T-cell (primary cell): ENCODE measurements at regions not wholly inside any gene's neighbourhood (a gene's known extent, or its start where the extent isn't known, plus 50 kb on each side); places are given as distances from the start of the nearest gene placed in this dataset.
"Not testable (repeated sequence)": the region's sequence is repeated elsewhere in the genome, so short reads cannot be mapped to it uniquely, and the experiment has no call there.

Experiments
- ATAC-seq, 4 experiments: fragments of 200-7000 bp in 3 of 4; fragments of 150-1000 bp in 1 of 4; cut with Tn5 transposase; replicated peaks in 1 of 4; 1 replicate in 3 of 4; 2 replicates in 1 of 4; pipeline ENCODE4 v1.10.0; 2021; ENCODE audit warnings: moderate library complexity in 3 of 4, mild to moderate bottlenecking in 2 of 4, moderate number of reproducible peaks in 1 of 4
- CTCF ChIA-PET, 2 donors: fragments of 300-600 bp; sonication (Branson Sonifier 250); formaldehyde crosslinking; loops; one replicate each; lab custom pipeline; 2022; ENCODE audit warnings: antibody characterized with exemption in 2 of 2; lab: Charles Lee
- POLR2A ChIA-PET, 2 donors: fragments of 300-600 bp; sonication (Branson Sonifier 250); formaldehyde crosslinking; loops; one replicate each; lab custom pipeline; 2022; ENCODE audit warnings: antibody characterized with exemption in 2 of 2; lab: Charles Lee
- DNase-seq, 35 experiments: peaks; one replicate each; pipeline versions ENCODE4 v3.0.0 to v3.0.0-alpha.2; 2013 to 2023
- H3K27ac ChIP-seq: one replicate; pipeline ENCODE4 v1.5.1; 2013; ENCODE audit warnings: low read length
- H3K27me3 ChIP-seq, 2 experiments: replicated peaks in 1 of 2; 1 replicate in 1 of 2; 2 replicates in 1 of 2; pipeline versions ENCODE4 v1.6.1 to v1.7.0; 2013; ENCODE audit warnings: low read length in 1 of 2, mixed read lengths in 1 of 2; ENCODE audit not compliant: control insufficient read depth in 2 of 2, insufficient read depth in 2 of 2; ENCODE audit errors: extremely low read depth in 1 of 2
- H3K36me3 ChIP-seq, 2 donors: 1 replicate in 1 of 2; 2 replicates in 1 of 2; pipeline versions ENCODE4 v1.6.1 to v1.7.0; 2013; ENCODE audit warnings: low read length in 1 of 2; ENCODE audit not compliant: control insufficient read depth in 2 of 2, insufficient read depth in 1 of 2; ENCODE audit errors: extremely low read depth in 1 of 2
- H3K4me1 ChIP-seq, 2 experiments: 1 replicate in 1 of 2; 2 replicates in 1 of 2; pipeline versions ENCODE4 v1.6.1 to v1.7.0; 2013; ENCODE audit warnings: low read length in 2 of 2, mixed read lengths in 1 of 2; ENCODE audit not compliant: insufficient read depth in 2 of 2, control insufficient read depth in 1 of 2; ENCODE audit errors: extremely low read depth in 1 of 2
- H3K4me3 ChIP-seq, 2 donors: 1 replicate in 1 of 2; 2 replicates in 1 of 2; pipeline versions ENCODE4 v1.5.1 to v1.7.0; 2013; ENCODE audit warnings: mild to moderate bottlenecking in 2 of 2, low read length in 1 of 2, moderate library complexity in 1 of 2; ENCODE audit not compliant: control insufficient read depth in 1 of 2; ENCODE audit errors: extremely low read depth in 1 of 2
- H3K9me3 ChIP-seq: 2 replicates; pipeline ENCODE4 v1.7.0; 2013
- H3K27ac Mint-ChIP-seq, 2 donors: one replicate each; pipeline ENCODE4 v1.8.0; 2020 to 2021; ENCODE audit warnings: mild to moderate bottlenecking in 2 of 2, mixed read lengths in 2 of 2
- H3K27me3 Mint-ChIP-seq, 2 donors: one replicate each; pipeline ENCODE4 v1.8.0; 2021 to 2022; ENCODE audit warnings: mixed read lengths in 2 of 2
- H3K36me3 Mint-ChIP-seq: one replicate; pipeline ENCODE4 v1.8.0; 2021; ENCODE audit warnings: mixed read lengths
- H3K4me1 Mint-ChIP-seq, 3 donors: one replicate each; pipeline ENCODE4 v1.8.0; 2020 to 2022; ENCODE audit warnings: mixed read lengths in 3 of 3, mild to moderate bottlenecking in 1 of 3
- H3K4me3 Mint-ChIP-seq, 3 donors: one replicate each; pipeline ENCODE4 v1.8.0; 2020 to 2022; ENCODE audit warnings: mild to moderate bottlenecking in 3 of 3, mixed read lengths in 3 of 3, moderate library complexity in 3 of 3
- H3K9me3 Mint-ChIP-seq, 3 donors: one replicate each; pipeline ENCODE4 v1.8.0; 2020 to 2022; ENCODE audit warnings: mixed read lengths in 3 of 3
- WGBS: methylation state at CpG from one replicate; pipeline ENCODE4 v1.1.5; 2013; ENCODE audit warnings: missing lambda C conversion rate; ENCODE audit not compliant: insufficient coverage; 5-methylcytosine and 5-hydroxymethylcytosine counted together

DNA sequence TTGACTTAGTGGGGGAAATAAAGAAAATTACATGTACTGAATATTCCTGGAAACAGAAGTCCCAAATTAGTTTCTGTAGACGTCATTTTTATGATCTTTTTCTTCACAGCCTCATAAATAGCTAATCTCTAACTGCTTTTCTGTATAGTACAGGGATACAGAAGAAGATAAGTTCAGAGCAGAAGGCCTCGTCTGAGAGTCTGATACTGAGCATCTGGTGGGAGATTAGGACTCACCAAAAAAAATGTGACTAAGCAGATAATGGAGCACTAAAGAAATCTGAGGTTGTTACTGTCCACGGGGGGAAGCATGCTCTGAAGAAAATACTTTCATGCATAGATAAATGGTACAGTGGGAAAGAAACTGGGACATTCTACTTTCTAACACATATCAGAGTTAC is 115.3 kb upstream of the TRPC5 start:
- CTCF ChIA-PET, result no interaction called here
- ATAC-seq, result no peak
- WGBS, result no CpG with 5 or more reads among the region's 3 CpGs

DNA sequence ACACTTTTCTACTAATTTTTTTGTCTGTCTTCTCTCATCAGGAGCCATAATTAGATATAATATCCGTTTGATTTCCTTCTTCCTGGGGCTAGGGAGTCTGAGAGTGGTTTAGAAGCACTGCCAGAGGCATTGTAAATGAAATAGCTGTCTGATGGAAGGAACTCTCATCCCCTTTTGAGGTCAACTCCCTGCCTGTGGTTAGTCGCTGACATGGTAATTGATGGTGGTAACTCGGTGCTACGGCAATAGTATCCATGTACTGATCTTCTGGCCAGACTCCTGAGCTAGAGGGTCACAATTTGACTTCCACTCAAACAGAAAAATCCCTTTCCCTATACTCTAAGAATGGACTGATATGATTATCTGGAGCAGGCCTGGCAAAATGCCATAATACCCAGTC is 108.1 kb upstream of the TRPC5 start:
- no peaks in the 10 kb centered on the region for H3K9me3 Mint-ChIP-seq
- H3K4me3 Mint-ChIP-seq, result no peak overlapping the region
- WGBS, result no CpG with 5 or more reads among the region's 4 CpGs
- no peaks in the 10 kb centered on the region for H3K9me3 ChIP-seq
- POLR2A ChIA-PET, result no interaction called here
- DNase-seq, result no peak
- no peak overlapping the region for H3K4me3 ChIP-seq
- H3K4me1 Mint-ChIP-seq, result no peaks in the 10 kb centered on the region
- no peak overlapping the region for H3K27ac Mint-ChIP-seq
- no peaks in the 10 kb centered on the region for H3K27me3 ChIP-seq
- ATAC-seq, result no peak
- CTCF ChIA-PET, result interaction anchor here in 1 of 2 donors (0.5 kb wide), 1 partner anchor 42 kb away, joined by 3 read pairs; no protein-coding TSS in a partner anchor
- no peak overlapping the region for H3K27ac ChIP-seq
- peaks cover 0 to 22% of the 10 kb centered on the region in 2 donors for H3K27me3 Mint-ChIP-seq
- H3K36me3 ChIP-seq, result no peaks in the 10 kb centered on the region
- H3K4me1 ChIP-seq, result no peaks in the 10 kb centered on the region
- H3K36me3 Mint-ChIP-seq, result no peaks in the 10 kb centered on the region

More for the DNA sequence above, 115.3 kb upstream of the TRPC5 start:
- peaks cover 0 to 24% of the 10 kb centered on the region in 2 donors for H3K27me3 Mint-ChIP-seq
- no peak overlapping the region for H3K4me3 Mint-ChIP-seq
- H3K9me3 Mint-ChIP-seq, result no peaks in the 10 kb centered on the region
- no peaks in the 10 kb centered on the region for H3K9me3 ChIP-seq
- POLR2A ChIA-PET, result no interaction called here
- H3K36me3 ChIP-seq, result no peaks in the 10 kb centered on the region
- no peak overlapping the region for H3K27ac Mint-ChIP-seq
- no peak for DNase-seq
- no peaks in the 10 kb centered on the region for H3K4me1 Mint-ChIP-seq
- H3K4me3 ChIP-seq, result no peak overlapping the region
- no peaks in the 10 kb centered on the region for H3K27me3 ChIP-seq
- no peak overlapping the region for H3K27ac ChIP-seq
- no peaks in the 10 kb centered on the region for H3K36me3 Mint-ChIP-seq
- no peaks in the 10 kb centered on the region for H3K4me1 ChIP-seq

- no CpG with 5 or more reads among the region's 3 CpGs for WGBS
- POLR2A ChIA-PET, H3K4me3 ChIP-seq, H3K4me3 Mint-ChIP-seq, H3K27me3 ChIP-seq, H3K36me3 Mint-ChIP-seq, H3K9me3 Mint-ChIP-seq, H3K9me3 ChIP-seq, H3K4me1 Mint-ChIP-seq, H3K4me1 ChIP-seq, CTCF ChIA-PET, H3K27ac ChIP-seq, ATAC-seq, H3K27ac Mint-ChIP-seq, H3K36me3 ChIP-seq, DNase-seq: not testable (repeated sequence)
- H3K27me3 Mint-ChIP-seq, result peaks cover 0 to 15% of the 10 kb centered on the region in 2 donors
Measured at GRCh38 chrX:112181361-112181760, 98.8 kb upstream of the TRPC5 start.

DNA sequence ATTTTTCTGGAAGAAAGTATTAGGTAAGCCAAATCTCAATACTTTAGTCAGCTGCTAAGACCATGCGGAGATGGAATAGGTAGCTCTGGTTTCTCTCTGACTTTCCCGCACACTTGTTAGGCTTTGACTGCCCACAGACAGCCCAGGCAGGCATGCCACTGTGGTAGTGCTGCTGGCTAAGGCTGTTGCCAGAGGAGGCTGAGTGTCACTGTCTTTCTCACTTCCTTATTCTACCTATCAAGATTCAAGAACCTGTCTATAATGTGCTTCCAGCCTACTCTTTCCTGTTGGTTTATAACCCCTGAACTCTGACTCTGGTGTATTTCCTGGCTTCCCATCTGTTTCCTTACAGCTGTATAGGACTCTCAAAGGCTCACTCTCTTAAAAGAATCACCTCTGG is 81.8 kb upstream of the TRPC5 start:
- ChIA-PET POLR2A (no interaction called here), CTCF (no interaction called here)
- Histone ChIP-seq H3K4me1 (no peaks in the 10 kb centered on the region), H3K9me3 (no peaks in the 10 kb centered on the region), H3K4me3 (no peak overlapping the region), H3K27ac (no peak overlapping the region), H3K27me3 (no peaks in the 10 kb centered on the region), H3K36me3 (no peaks in the 10 kb centered on the region)
- no peaks in the 10 kb centered on the region for H3K4me1 Mint-ChIP-seq
- H3K9me3 Mint-ChIP-seq, result no peaks in the 10 kb centered on the region
- H3K27me3 Mint-ChIP-seq, result peaks cover 0 to 23% of the 10 kb centered on the region in 2 donors
- ATAC-seq, result no peak
- H3K27ac Mint-ChIP-seq, result no peak overlapping the region
- no peak for DNase-seq
- no peak overlapping the region for H3K4me3 Mint-ChIP-seq
- no peaks in the 10 kb centered on the region for H3K36me3 Mint-ChIP-seq
- WGBS, result no CpG with 5 or more reads among the region's 2 CpGs

GRCh38 chrX:112163906-112164305 is 81.3 kb upstream of the TRPC5 start:
- POLR2A ChIA-PET, result no interaction called here
- H3K9me3 ChIP-seq, result no peaks in the 10 kb centered on the region
- no peaks in the 10 kb centered on the region for H3K4me1 Mint-ChIP-seq
- DNase-seq (no peak), ATAC-seq (no peak)
- H3K27ac ChIP-seq, result no peak overlapping the region
- H3K27ac Mint-ChIP-seq, result no peak overlapping the region
- no CpG with 5 or more reads among the region's 3 CpGs for WGBS
- CTCF ChIA-PET, result no interaction called here
- no peaks in the 10 kb centered on the region for H3K9me3 Mint-ChIP-seq
- peaks cover 0 to 23% of the 10 kb centered on the region in 2 donors for H3K27me3 Mint-ChIP-seq
- no peaks in the 10 kb centered on the region for H3K36me3 Mint-ChIP-seq
- no peaks in the 10 kb centered on the region for H3K4me1 ChIP-seq
- no peak overlapping the region for H3K4me3 ChIP-seq
- no peaks in the 10 kb centered on the region for H3K27me3 ChIP-seq
- no peak overlapping the region for H3K4me3 Mint-ChIP-seq
- H3K36me3 ChIP-seq, result no peaks in the 10 kb centered on the region

GRCh38 chrX:112148397-112148796 is 65.8 kb upstream of the TRPC5 start:
- Mint-ChIP-seq H3K4me1 (no peaks in the 10 kb centered on the region), H3K4me3 (no peak overlapping the region), H3K27ac (no peak overlapping the region), H3K27me3 (peaks cover 0 to 12% of the 10 kb centered on the region in 2 donors), H3K36me3 (no peaks in the 10 kb centered on the region), H3K9me3 (no peaks in the 10 kb centered on the region)
- H3K4me1 ChIP-seq, result no peaks in the 10 kb centered on the region
- ChIA-PET POLR2A (no interaction called here), CTCF (interaction anchor here in 1 of 2 donors (0.6 to 0.7 kb wide), 2 partner anchors 43 to 1530 kb away, joined by 3 to 6 read pairs; no protein-coding TSS in a partner anchor)
- H3K36me3 ChIP-seq, result no peaks in the 10 kb centered on the region
- no peak overlapping the region for H3K4me3 ChIP-seq
- no peaks in the 10 kb centered on the region for H3K9me3 ChIP-seq
- WGBS, result no CpG with 5 or more reads among the region's 2 CpGs
- no peaks in the 10 kb centered on the region for H3K27me3 ChIP-seq
- DNase-seq (no peak), ATAC-seq (no peak)
- no peak overlapping the region for H3K27ac ChIP-seq

- no peaks in the 10 kb centered on the region for H3K36me3 ChIP-seq
- H3K9me3 ChIP-seq, result no peaks in the 10 kb centered on the region
- no CpG with 5 or more reads among the region's 2 CpGs for WGBS
- H3K27ac Mint-ChIP-seq, result no peak overlapping the region
- H3K4me1 ChIP-seq, result no peaks in the 10 kb centered on the region
- H3K27me3 Mint-ChIP-seq, result peaks cover 0 to 12% of the 10 kb centered on the region in 2 donors
- no peak overlapping the region for H3K4me3 Mint-ChIP-seq
- DNase-seq (no peak), ATAC-seq (no peak)
- POLR2A ChIA-PET, result no interaction called here
- no peaks in the 10 kb centered on the region for H3K36me3 Mint-ChIP-seq
- CTCF ChIA-PET, result no interaction called here
- no peaks in the 10 kb centered on the region for H3K4me1 Mint-ChIP-seq
- no peak overlapping the region for H3K27ac ChIP-seq
- no peak overlapping the region for H3K4me3 ChIP-seq
- H3K27me3 ChIP-seq, result no peaks in the 10 kb centered on the region
- H3K9me3 Mint-ChIP-seq, result no peaks in the 10 kb centered on the region
Measured at GRCh38 chrX:112147206-112147605, 64.6 kb upstream of the TRPC5 start.
